SH-SY5Y (cell line): ENCODE measurements at regions not wholly inside any gene's neighbourhood (a gene's known extent, or its start where the extent isn't known, plus 50 kb on each side); places are given as distances from the start of the nearest gene placed in this dataset.

Experiments
- GATA2 ChIP-seq: IDR thresholded peaks from 2 replicates; pipeline ENCODE4 v1.6.1; 2011; ENCODE audit warnings: mild to moderate bottlenecking, low read depth, low read length
- GATA3 ChIP-seq: IDR thresholded peaks from 2 replicates; pipeline ENCODE4 v1.6.1; 2011; ENCODE audit warnings: low read depth, mild to moderate bottlenecking, low read length, moderate library complexity

DNA sequence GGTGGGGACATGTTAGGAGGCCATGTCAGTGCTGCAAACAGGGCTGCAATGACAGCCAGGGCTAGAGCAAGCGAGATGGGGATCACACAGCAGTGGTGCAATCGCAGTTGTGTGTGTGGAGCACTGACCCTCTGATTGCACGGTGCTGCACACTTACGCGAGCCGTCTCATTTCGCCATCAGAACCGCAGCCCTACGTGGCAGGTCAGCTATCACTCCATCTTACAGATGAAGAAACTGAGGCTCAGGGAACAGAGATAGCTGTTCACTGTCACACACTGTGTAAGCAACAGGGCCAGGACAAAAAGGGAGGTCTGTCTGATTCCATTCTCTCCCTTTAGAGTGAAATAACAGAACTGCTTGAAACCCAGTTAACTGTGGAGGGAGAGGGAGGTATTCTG lies 104.8 kb upstream of the SLC45A1 start:
- TF ChIP-seq GATA3: no peak
- TF ChIP-seq GATA2: no peak
